C1 segment of cervical spinal cord (tissue), 14 donors: ENCODE measurements at regions not wholly inside any gene's neighbourhood (a gene's known extent, or its start where the extent isn't known, plus 50 kb on each side); places are given as distances from the start of the nearest gene placed in this dataset.
"Not testable (repeated sequence)": the region's sequence is repeated elsewhere in the genome, so short reads cannot be mapped to it uniquely, and the experiment has no call there.

ENCODE experiments used
- DNase-seq, 14 donors: peaks; one replicate each; lab custom pipeline; 2025; lab: John Stamatoyannopoulos, UW

DNA sequence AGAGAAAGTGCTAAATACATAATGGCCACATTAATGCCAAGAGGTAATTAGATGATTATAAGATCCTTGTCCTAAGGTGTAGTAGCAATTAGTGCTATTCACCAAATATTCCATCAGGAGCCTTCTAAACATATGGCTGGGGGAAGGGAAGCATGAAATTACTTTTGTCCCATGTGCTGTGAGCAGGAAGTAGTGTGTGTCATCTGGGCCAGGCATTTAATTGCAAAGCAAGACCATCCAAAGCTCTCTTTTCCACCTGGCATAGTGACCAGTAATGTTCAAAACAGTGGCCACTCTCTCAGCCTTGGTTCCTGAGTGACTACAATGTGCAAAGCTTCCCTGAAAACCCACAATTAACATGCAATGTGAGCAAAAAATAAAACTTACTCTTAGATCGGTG is 144.2 kb upstream of the FAM241A start:
- DNase-seq: no peak

GRCh38 chr4:112002248-112002661 is 143.0 kb upstream of the FAM241A start:
- DNase-seq: no peak

- no peak for DNase-seq
These were observed 141.9 kb upstream of the FAM241A start for GRCh38 chr4:112003231-112003907.

DNA sequence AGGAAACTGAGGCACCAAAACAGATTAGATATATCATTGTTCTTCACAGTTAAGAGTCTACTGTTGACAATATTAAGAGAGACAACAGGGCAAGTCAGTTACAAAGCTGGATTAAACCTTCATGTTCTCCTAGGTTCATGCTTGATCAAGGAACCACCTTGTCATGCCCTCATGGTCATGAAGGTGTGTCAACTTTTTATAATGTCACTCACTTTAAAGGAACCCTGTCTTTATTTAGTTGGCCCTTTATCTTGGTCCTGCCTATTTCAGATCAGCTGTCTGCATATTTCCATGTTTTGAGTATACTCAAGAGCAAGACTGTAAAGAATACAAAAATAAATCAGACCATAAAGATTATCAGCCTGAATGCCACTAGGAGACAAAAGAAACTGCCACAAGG is 140.2 kb upstream of the FAM241A start:
- no peak for DNase-seq

DNA sequence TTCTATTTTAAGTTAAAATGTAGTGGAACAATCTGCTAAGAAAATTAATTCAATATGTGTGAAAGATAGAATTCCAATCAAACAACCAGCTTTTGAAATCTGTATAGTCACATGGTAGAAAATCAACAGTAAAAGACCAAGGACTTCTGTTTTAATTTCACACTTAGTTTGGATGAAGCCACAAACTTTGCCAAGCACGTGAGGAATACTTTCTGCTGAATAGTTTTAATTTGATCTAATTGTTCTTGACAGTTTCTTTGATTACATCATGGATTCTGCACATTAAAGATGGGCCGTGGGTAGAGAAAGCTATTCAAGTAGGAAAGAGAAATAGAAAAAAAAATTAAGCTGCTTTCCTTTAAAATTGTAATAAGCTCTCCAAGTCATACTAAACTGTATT is 137.9 kb upstream of the FAM241A start:
- no peak for DNase-seq

GRCh38 chr4:112015960-112016359 is 129.3 kb upstream of the FAM241A start:
- no peak for DNase-seq

- DNase-seq: no peak
These were observed 121.8 kb upstream of the FAM241A start for GRCh38 chr4:112023402-112023950.

GRCh38 chr4:112026058-112026457 is 119.2 kb upstream of the FAM241A start:
- no peak for DNase-seq

DNA sequence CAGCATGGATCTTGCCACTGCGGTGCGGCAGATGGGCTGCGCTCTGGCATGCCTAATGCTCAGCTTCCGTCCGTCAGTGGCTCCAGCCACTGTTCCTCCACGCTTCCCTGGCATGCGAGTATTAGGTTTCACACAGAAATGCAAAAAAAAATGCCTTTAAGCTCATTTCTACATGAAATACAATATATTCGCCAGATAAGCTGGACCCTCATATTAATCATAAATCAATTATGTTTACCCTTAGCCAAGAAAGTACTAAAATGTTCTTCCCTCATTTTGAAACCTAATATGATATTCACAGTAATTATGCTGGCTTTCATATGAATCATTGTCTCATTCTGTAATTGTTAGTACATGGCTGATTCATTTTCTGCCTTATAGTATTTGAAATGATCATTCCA is 115.5 kb upstream of the FAM241A start:
- DNase-seq: no peak

DNA sequence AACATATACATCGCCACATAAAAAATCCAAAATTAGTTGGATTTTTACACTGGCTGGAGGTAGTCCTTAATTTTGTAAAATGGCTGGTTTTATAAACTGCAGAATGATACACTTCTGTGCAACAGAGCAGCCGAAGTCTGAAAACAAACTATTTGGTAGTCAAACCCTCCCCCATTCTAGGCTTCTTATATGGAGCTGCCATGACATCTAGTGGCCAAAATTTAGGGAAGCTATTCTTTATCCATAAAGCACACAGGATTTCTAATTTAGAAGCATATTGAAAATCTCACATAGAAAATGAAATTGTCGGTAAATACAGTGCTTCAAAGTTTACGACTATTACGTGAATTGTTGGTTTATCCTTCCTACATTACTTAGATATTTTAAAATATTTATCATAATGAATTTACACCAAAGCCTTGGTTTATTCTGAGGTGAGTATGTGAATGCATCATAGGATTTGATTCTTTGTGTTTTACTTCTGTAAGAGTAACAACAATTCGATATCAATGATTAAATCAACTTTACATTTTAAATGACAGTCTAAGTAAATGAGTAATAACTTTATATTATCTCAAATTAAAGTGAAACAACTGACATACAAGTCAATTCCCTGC is 113.4 kb upstream of the FAM241A start:
- DNase-seq: peak in 2 of 14 donors; percentile 0

GRCh38 chr4:112036886-112037285 is 108.4 kb upstream of the FAM241A start:
- no peak for DNase-seq

DNA sequence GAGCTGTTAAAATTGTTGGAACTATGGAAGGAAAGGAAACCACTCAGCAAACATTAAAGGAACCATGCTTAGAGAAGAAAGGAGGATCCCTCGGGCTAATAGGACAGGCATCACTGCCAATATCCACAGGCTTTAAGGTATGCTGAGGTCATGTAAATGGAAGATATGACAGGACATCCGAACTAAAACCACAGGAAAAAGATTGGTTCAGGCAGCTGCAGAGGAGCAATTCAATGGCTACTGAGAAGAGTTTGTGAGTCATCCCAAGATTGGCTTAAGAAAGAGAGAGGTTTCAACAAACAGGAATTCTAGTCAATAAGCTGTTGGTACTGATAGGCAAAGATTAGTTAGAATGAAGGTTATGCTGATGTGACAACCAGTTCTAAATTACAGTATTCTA is 106.4 kb upstream of the FAM241A start:
- no peak for DNase-seq

DNA sequence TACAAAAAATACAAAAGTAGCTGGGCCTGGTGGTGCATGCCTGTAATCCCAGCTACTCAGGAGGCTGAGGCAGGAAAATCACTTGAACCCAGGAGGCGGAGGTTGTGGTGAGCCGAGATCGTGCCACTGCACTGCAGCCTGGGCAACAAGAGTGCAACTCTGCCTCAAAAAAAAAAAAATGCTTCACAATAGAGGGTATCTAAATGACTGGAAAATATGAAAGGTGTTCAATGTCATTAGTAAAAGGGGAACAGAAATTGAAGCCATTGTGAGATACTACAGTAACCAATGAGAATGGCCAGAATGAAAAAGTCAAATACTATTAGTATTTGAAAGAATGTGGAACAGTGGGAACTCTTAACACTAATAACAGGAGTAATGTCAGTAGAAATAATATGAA is 96.1 kb upstream of the FAM241A start:
- not testable (repeated sequence) for DNase-seq

- DNase-seq: no peak
These were observed 91.4 kb upstream of the FAM241A start for GRCh38 chr4:112053825-112054350.

DNA sequence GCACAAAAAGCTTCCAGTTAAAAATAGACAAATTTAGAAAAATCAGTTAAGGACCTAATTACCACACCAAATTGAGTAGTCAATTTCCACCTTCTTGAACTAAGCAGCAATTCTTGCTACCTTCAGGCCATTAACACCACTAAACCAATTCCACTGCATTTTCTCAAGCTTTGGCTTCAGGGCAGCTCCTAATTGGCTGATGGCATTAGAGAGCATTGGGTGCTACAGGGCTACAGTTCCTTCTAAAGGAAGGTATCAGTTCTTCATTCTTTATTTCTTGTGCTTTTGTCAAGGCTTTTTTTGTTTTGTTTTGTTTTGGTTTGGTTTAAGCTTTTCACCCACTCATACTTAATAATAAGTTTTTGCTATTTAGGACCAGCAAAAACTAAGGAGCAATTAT is 90.2 kb upstream of the FAM241A start:
- DNase-seq: no peak

- DNase-seq: no peak
These were observed 87.8 kb upstream of the FAM241A start for GRCh38 chr4:112057470-112057869.

DNA sequence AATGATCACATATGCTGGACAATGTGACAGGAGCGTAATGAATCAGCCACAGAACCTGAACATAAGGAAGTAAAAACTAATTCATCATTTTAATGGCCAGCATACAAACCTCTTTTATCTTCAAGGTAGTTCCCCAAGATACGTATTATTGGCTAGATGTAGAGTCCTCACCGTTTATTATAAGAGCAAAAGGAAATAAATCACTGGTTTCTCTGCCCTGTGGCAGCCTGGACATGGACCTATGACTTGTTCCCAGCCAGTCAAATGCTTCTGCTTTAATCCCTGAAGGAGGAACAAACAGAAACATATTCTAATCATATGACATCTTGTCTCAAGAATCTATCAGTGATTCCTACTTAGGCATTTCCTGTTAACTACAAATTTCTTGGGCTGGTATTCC is 86.8 kb upstream of the FAM241A start:
- DNase-seq: no peak

- no peak for DNase-seq
These were observed 85.0 kb upstream of the FAM241A start for GRCh38 chr4:112060212-112060611.

- no peak for DNase-seq
These were observed 83.9 kb upstream of the FAM241A start for GRCh38 chr4:112061207-112061817.

DNA sequence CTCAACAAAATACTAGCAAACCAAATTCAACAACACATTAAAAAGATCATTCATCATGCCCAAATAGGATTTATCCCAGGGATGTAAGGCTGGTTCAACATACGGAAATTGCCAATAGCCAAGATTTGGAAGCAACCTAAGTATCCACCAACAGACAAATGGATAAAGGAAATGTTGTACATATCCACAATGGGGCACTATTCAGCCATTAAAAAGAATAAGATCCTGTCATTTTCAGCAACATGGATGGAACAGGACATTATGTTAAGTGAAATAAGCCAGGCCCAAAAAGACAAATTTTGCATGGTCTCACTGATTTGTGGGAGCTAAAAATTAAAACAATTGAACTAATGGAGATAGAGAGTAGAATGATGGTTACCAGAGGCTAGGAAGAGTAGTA is 82.0 kb upstream of the FAM241A start:
- DNase-seq: no peak

GRCh38 chr4:112069110-112069509 is 76.1 kb upstream of the FAM241A start:
- DNase-seq: no peak

- no peak for DNase-seq
These were observed 72.1 kb upstream of the FAM241A start for GRCh38 chr4:112073181-112073580.
